ENCODE measurements at regions not wholly inside any gene's neighbourhood (a gene's known extent, or its start where the extent isn't known, plus 50 kb on each side); places are given as distances from the start of the nearest gene placed in this dataset.

DNA sequence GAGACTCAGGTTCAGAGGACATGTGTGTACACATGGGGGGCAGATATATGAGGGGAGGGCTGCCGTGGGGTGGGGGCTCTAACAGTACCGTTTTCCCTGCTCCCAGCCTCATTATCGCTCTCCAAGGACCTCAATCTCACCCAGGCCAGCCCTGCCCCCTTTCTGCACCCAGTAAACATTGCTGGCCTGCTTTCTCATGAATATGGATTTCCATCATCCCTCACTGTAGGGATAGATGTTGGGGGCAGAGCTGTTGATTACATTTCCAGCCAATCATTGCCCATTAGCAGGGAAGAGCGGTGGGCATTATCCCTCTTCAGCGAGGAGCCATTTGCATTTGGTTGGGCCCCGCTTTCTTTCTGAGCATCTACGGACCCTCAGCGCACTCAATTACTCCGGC, 273.8 kb downstream of the RPS6KC1 start:
- TF ChIP-seq, protein P1, sequence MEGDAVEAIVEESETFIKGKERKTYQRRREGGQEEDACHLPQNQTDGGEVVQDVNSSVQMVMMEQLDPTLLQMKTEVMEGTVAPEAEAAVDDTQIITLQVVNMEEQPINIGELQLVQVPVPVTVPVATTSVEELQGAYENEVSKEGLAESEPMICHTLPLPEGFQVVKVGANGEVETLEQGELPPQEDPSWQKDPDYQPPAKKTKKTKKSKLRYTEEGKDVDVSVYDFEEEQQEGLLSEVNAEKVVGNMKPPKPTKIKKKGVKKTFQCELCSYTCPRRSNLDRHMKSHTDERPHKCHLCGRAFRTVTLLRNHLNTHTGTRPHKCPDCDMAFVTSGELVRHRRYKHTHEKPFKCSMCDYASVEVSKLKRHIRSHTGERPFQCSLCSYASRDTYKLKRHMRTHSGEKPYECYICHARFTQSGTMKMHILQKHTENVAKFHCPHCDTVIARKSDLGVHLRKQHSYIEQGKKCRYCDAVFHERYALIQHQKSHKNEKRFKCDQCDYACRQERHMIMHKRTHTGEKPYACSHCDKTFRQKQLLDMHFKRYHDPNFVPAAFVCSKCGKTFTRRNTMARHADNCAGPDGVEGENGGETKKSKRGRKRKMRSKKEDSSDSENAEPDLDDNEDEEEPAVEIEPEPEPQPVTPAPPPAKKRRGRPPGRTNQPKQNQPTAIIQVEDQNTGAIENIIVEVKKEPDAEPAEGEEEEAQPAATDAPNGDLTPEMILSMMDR (IDR thresholded peaks at IDR 0.05; ENCODE audit: extremely low read depth, insufficient read depth, missing control alignments), result no peak
- no peak for DNase-seq (ENCODE audit: low spot score)
- in situ Hi-C loops (cut with MboI; ENCODE audit: low pct_unique_long_range_greater_than_20kb, low sequenced_read_pairs, unreplicated experiment), result no loop called here

DNA sequence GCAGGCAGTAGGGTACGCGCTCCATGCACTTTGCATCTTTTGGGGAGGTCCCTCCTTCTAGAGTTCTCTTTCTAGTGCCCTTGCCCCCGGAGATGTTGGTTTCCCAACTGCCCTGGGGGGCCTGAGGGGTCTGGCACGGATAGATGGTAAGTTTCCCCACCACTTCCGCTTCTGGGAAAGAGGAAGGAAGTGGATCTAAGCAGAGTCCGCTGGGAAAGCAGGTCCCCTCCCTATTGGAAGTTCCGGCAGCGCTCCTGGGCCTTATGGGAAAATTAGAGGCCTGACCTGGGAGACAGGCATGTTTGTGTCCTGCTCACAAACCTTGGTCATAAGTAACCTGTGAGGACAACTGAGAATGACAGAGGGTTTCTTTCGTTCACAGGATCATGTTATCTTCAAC, 274.4 kb downstream of the RPS6KC1 start:
- TF ChIP-seq, protein P1 (IDR thresholded peaks at IDR 0.05; ENCODE audit: extremely low read depth, insufficient read depth, missing control alignments), result no peak
- in situ Hi-C loops (cut with MboI; ENCODE audit: low pct_unique_long_range_greater_than_20kb, low sequenced_read_pairs, unreplicated experiment), result no loop called here
- DNase-seq (ENCODE audit: low spot score), result no peak

GRCh38 chr1:213326281-213327016, 275.4 kb downstream of the RPS6KC1 start:
- no peak for DNase-seq (ENCODE audit: low spot score)
- in situ Hi-C loops (cut with MboI; ENCODE audit: low pct_unique_long_range_greater_than_20kb, low sequenced_read_pairs, unreplicated experiment), result no loop called here
- TF ChIP-seq, protein P1 (IDR thresholded peaks at IDR 0.05; ENCODE audit: extremely low read depth, insufficient read depth, missing control alignments), result no peak

GRCh38 chr1:213327017-213327667, 276.1 kb downstream of the RPS6KC1 start:
- in situ Hi-C loops (cut with MboI; ENCODE audit: low pct_unique_long_range_greater_than_20kb, low sequenced_read_pairs, unreplicated experiment), result no loop called here
- TF ChIP-seq, protein P1 (IDR thresholded peaks at IDR 0.05; ENCODE audit: extremely low read depth, insufficient read depth, missing control alignments), result no peak
- no peak for DNase-seq (ENCODE audit: low spot score)

GRCh38 chr1:213329406-213330008, 278.5 kb downstream of the RPS6KC1 start:
- TF ChIP-seq, protein P1 (IDR thresholded peaks at IDR 0.05; ENCODE audit: extremely low read depth, insufficient read depth, missing control alignments), result no peak
- in situ Hi-C loops (cut with MboI; ENCODE audit: low pct_unique_long_range_greater_than_20kb, low sequenced_read_pairs, unreplicated experiment), result no loop called here
- DNase-seq (ENCODE audit: low spot score), result no peak

DNA sequence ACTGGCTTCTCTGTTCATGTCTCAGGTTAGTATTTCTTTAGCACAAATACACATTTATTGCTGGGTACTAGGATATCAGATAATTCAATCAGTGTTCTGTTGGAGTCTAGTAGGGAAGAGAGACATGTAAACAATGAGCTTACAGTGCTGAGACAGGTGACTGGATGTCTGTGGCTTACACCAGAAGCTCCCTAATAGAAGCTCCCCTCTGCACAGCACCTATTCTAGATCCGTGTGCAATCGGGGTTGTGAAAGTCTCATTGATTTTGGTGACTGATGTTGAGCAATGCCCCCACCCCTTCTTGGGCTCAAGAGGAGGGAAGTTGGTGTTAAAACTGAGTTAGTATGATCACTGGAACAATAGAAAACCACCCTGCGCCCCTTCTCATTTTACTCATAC, 279.2 kb downstream of the RPS6KC1 start:
- DNase-seq (ENCODE audit: low spot score), result no peak
- in situ Hi-C loops (cut with MboI; ENCODE audit: low pct_unique_long_range_greater_than_20kb, low sequenced_read_pairs, unreplicated experiment), result no loop called here
- TF ChIP-seq, protein P1 (IDR thresholded peaks at IDR 0.05; ENCODE audit: extremely low read depth, insufficient read depth, missing control alignments), result no peak
